ENCODE measurements at regions not wholly inside any gene's neighbourhood (a gene's known extent, or its start where the extent isn't known, plus 50 kb on each side); places are given as distances from the start of the nearest gene placed in this dataset.
"Not testable (repeated sequence)": the region's sequence is repeated elsewhere in the genome, so short reads cannot be mapped to it uniquely, and the experiment has no call there.

GRCh38 chrX:6990552-6991193 lies 156.8 kb upstream of the STS start:
- no peak for DNase-seq (ENCODE audit: low spot score)

- DNase-seq (ENCODE audit: low spot score): no peak
Measured at GRCh38 chrX:6989858-6990257, 157.7 kb upstream of the STS start.

- DNase-seq (ENCODE audit: low spot score): not testable (repeated sequence)
Measured at GRCh38 chrX:6988694-6989093, 158.8 kb upstream of the STS start.

GRCh38 chrX:6986915-6987314 lies 160.6 kb upstream of the STS start:
- no peak for DNase-seq (ENCODE audit: low spot score)

GRCh38 chrX:6985537-6985936 lies 162.0 kb upstream of the STS start:
- DNase-seq (ENCODE audit: low spot score): no peak

- no peak for DNase-seq (ENCODE audit: low spot score)
Measured at GRCh38 chrX:6983207-6983955, 164.1 kb upstream of the STS start.

- no peak for DNase-seq (ENCODE audit: low spot score)
Measured at GRCh38 chrX:6981718-6982406, 165.7 kb upstream of the STS start.

- no peak for DNase-seq (ENCODE audit: low spot score)
Measured at GRCh38 chrX:6980981-6981380, 166.5 kb upstream of the STS start.

- DNase-seq (ENCODE audit: low spot score): peak; percentile 7
Measured at GRCh38 chrX:6968231-6968630, 179.3 kb upstream of the STS start.

GRCh38 chrX:6965729-6966128 lies 181.8 kb upstream of the STS start:
- DNase-seq (ENCODE audit: low spot score): no peak

GRCh38 chrX:6962006-6962355 lies 185.5 kb upstream of the STS start:
- DNase-seq (ENCODE audit: low spot score): no peak

- DNase-seq (ENCODE audit: low spot score): no peak
Measured at GRCh38 chrX:6961286-6962005, 186.1 kb upstream of the STS start.

- DNase-seq (ENCODE audit: low spot score): no peak
Measured at GRCh38 chrX:6959006-6959405, 188.5 kb upstream of the STS start.

- DNase-seq (ENCODE audit: low spot score): no peak
Measured at GRCh38 chrX:6954836-6955235, 192.7 kb upstream of the STS start.

- no peak for DNase-seq (ENCODE audit: low spot score)
Measured at GRCh38 chrX:6946168-6946567, 201.3 kb upstream of the STS start.

- peak; percentile 6 for DNase-seq (ENCODE audit: low spot score)
Measured at GRCh38 chrX:6941041-6941440, 206.5 kb upstream of the STS start.

- not testable (repeated sequence) for DNase-seq (ENCODE audit: low spot score)
Measured at GRCh38 chrX:6932942-6933341, 214.6 kb upstream of the STS start.

- no peak for DNase-seq (ENCODE audit: low spot score)
Measured at GRCh38 chrX:6930307-6930849, 217.1 kb upstream of the STS start.

- DNase-seq (ENCODE audit: low spot score): no peak
Measured at GRCh38 chrX:6924443-6925077, 223.0 kb upstream of the STS start.

- no peak for DNase-seq (ENCODE audit: low spot score)
Measured at GRCh38 chrX:6917666-6918065, 229.8 kb upstream of the STS start.

- no peak for DNase-seq (ENCODE audit: low spot score)
Measured at GRCh38 chrX:6910218-6910617, 237.3 kb upstream of the STS start.

GRCh38 chrX:6909396-6909795 lies 238.1 kb upstream of the STS start:
- no peak for DNase-seq (ENCODE audit: low spot score)
